Thymus (tissue), 11 donors: ENCODE measurements at regions not wholly inside any gene's neighbourhood (a gene's known extent, or its start where the extent isn't known, plus 50 kb on each side); places are given as distances from the start of the nearest gene placed in this dataset.

ENCODE experiments used
- DNase-seq, 9 donors: peaks; one replicate each; pipeline ENCODE4 v3.0.0-alpha.2; 2013; ENCODE audit warnings: low spot score in 9 of 9, low read depth in 6 of 9, missing footprints in 1 of 9
- H3K27ac ChIP-seq, 2 donors: one replicate each; pipeline ENCODE4 v1.5.1; 2013; ENCODE audit warnings: control low read depth in 1 of 2, low read depth in 1 of 2, low read length in 1 of 2, mild to moderate bottlenecking in 1 of 2, moderate library complexity in 1 of 2
- H3K27me3 ChIP-seq, 2 donors: one replicate each; pipeline ENCODE4 v1.5.1; 2013; ENCODE audit warnings: low read length in 1 of 2; ENCODE audit not compliant: control insufficient read depth in 2 of 2, insufficient read depth in 1 of 2
- H3K36me3 ChIP-seq, 2 donors: one replicate each; pipeline ENCODE4 v1.5.1; 2013; ENCODE audit warnings: low read length in 1 of 2, mild to moderate bottlenecking in 1 of 2, moderate library complexity in 1 of 2; ENCODE audit not compliant: control insufficient read depth in 2 of 2, insufficient read depth in 2 of 2
- H3K4me1 ChIP-seq, 2 donors: one replicate each; pipeline ENCODE4 v1.5.1; 2013; ENCODE audit warnings: low read length in 2 of 2; ENCODE audit not compliant: control insufficient read depth in 2 of 2, insufficient read depth in 2 of 2
- H3K4me3 ChIP-seq, 2 donors: one replicate each; pipeline ENCODE4 v1.5.1; 2013; ENCODE audit warnings: low read length in 2 of 2, control low read depth in 1 of 2, mild to moderate bottlenecking in 1 of 2
- H3K9me3 ChIP-seq, 2 donors: one replicate each; pipeline ENCODE4 v1.5.1; 2013; ENCODE audit warnings: low read length in 1 of 2, mild to moderate bottlenecking in 1 of 2; ENCODE audit not compliant: control insufficient read depth in 2 of 2, insufficient read depth in 1 of 2
- WGBS: extraction: QIAGEN DNeasy Blood & Tissue Kit; methylation state at CpG from one replicate; pipeline ENCODE4 v1.1.7; 2013; 5-methylcytosine and 5-hydroxymethylcytosine counted together
- donor health status: healthy.

GRCh38 chr15:96589864-96590263 is 259.4 kb downstream of the NR2F2 start:
- no peak overlapping the region for H3K4me3 ChIP-seq
- H3K36me3 ChIP-seq: no peaks in the 10 kb centered on the region
- no peaks in the 10 kb centered on the region for H3K4me1 ChIP-seq
- H3K9me3 ChIP-seq: no peaks in the 10 kb centered on the region
- no peaks in the 10 kb centered on the region for H3K27me3 ChIP-seq
- 48% methylated on average over 3 of the region's 3 CpGs for whole genome bisulfite sequencing
- no peak for DNase-seq
- no peak overlapping the region for H3K27ac ChIP-seq

DNA sequence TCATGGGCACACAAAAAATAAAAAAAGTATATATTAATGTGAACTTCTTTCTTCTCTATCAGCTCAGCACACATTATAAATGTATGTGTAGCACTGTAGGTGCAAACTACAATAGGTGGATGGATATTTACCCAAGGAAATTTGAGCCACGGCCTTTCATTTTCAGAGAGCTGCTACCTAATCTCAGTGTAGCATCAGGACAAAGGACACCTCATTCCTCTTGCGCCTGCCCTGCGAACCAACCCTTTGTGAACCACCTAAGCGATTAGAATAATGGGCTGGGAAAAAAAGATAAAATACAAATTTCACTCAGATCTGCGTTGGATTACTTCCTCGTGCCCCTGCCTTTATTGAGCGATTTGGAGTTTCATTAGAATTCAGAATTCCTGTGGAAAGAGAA is 263.2 kb downstream of the NR2F2 start:
- no peak for DNase-seq

DNA sequence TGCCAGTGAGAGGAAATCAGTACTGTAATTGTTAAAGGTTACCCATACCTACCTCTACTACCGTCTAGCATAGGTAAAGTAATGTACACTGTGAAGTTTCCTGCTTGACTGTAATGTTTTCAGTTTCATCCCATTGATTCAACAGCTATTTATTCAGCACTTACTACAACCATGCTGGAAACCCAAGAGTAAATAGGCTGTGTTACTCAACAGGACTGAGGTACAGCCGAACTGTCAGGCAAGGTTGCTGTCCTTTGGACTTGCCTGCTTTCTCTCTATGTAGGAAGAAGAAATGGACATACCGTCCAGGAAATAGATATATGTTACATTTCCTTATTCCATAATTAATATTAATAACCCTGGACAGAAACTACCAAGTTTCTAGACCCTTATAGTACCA is 265.5 kb downstream of the NR2F2 start:
- Histone ChIP-seq H3K27ac (no peak overlapping the region), H3K36me3 (no peaks in the 10 kb centered on the region), H3K9me3 (no peaks in the 10 kb centered on the region), H3K27me3 (no peaks in the 10 kb centered on the region), H3K4me3 (no peak overlapping the region), H3K4me1 (no peaks in the 10 kb centered on the region)
- DNase-seq: no peak
- WGBS: 86% methylated on average over 3 of the region's 3 CpGs

More for the DNA sequence above, 263.2 kb downstream of the NR2F2 start:
- 55% methylated on average over 7 of the region's 7 CpGs for WGBS
- Histone ChIP-seq H3K4me3 (no peak overlapping the region), H3K27ac (no peak overlapping the region), H3K9me3 (no peaks in the 10 kb centered on the region), H3K4me1 (no peaks in the 10 kb centered on the region), H3K36me3 (no peaks in the 10 kb centered on the region), H3K27me3 (no peaks in the 10 kb centered on the region)

DNA sequence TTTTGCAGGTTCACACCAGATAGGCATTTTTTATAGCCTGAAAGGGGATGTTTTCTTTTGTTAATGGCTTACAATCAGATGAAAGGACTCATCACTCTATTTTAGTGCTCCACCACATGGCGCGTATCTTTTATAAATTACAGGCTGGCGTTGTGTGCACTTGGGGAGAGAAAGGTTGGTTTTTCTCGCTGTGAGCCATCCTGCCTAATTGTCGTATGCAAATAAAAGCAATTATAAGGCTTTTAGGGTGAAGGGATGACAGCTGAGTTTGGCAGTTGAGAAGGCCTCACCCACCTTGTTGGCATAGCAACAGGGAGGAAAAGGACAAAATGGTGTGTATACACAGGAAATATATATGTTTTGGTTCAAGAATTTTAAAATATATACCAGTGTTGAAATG is 268.0 kb downstream of the NR2F2 start:
- Histone ChIP-seq H3K27me3 (no peaks in the 10 kb centered on the region), H3K9me3 (no peaks in the 10 kb centered on the region), H3K36me3 (no peaks in the 10 kb centered on the region), H3K4me1 (no peaks in the 10 kb centered on the region), H3K4me3 (no peak overlapping the region), H3K27ac (no peak overlapping the region)
- no peak for DNase-seq
- 73% methylated on average over 5 of the region's 5 CpGs for WGBS

GRCh38 chr15:96599268-96599667 is 268.8 kb downstream of the NR2F2 start:
- Histone ChIP-seq H3K27ac (no peak overlapping the region), H3K9me3 (no peaks in the 10 kb centered on the region), H3K36me3 (no peaks in the 10 kb centered on the region), H3K4me1 (no peaks in the 10 kb centered on the region), H3K4me3 (no peak overlapping the region), H3K27me3 (no peaks in the 10 kb centered on the region)
- 96% methylated on average over 3 of the region's 3 CpGs for WGBS
- no peak for DNase-seq

DNA sequence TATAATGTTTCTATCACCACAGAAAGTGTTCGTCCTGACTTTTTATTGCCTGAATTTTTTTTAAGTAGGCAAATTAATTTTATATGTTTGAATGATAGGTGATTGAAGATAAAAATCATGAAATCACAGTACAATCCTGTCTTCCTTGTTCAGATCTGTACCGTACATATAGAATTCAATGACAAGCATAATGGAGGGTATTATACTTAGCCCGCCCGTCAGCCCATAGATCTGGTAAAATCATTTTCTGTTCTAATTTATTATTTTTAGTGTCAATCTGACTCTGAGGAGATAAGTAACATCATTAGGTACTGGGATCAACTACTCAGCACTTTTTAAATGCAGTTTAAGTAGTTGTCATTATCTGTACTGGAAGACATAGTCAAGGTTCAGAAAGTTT is 269.9 kb downstream of the NR2F2 start:
- H3K27me3 ChIP-seq: no peaks in the 10 kb centered on the region
- H3K36me3 ChIP-seq: no peaks in the 10 kb centered on the region
- WGBS: 96% methylated on average over 4 of the region's 4 CpGs
- DNase-seq: no peak
- no peak overlapping the region for H3K27ac ChIP-seq
- no peak overlapping the region for H3K4me3 ChIP-seq
- H3K9me3 ChIP-seq: no peaks in the 10 kb centered on the region
- H3K4me1 ChIP-seq: no peaks in the 10 kb centered on the region

DNA sequence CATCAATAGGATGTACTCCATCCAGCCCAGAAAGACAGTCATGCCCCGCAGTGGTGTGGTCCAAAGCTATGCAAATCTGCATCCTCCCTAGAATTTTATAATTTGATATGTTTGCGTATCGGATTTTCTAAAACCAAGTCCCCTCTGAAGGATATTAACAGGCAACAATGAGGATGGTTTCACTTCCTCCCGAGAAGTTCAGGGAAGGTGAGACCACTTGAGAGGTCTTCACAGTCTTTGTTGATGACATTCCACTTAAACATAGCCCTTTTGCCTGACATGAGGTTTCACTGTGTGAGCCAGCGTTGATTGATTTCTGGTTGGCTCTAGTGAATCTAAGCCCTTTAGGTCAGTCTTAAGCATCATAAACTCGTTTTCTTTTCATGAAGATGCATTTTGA is 276.1 kb downstream of the NR2F2 start:
- WGBS: 86% methylated on average over 6 of the region's 6 CpGs
- Histone ChIP-seq H3K4me1 (no peaks in the 10 kb centered on the region), H3K36me3 (no peaks in the 10 kb centered on the region), H3K9me3 (no peaks in the 10 kb centered on the region), H3K4me3 (no peak overlapping the region), H3K27me3 (no peaks in the 10 kb centered on the region), H3K27ac (no peak overlapping the region)
- DNase-seq: no peak

DNA sequence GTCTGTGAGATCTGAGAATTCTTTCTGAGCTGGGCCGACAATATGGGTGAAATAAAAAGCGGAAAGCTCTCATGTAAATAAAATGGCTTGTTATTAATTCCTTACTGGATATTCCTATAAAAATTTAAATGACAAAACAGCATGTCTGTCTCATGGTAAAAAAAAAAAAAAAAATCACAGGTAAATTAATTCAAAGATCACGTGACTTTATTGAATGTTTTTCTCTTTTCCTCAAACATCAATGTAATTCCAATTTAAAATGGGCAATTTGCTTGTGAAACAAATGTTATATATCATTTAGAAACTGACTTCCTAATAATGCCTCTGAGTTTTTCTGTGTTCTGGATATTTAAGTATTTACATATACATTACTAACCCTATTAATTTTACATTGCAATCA is 280.3 kb downstream of the NR2F2 start:
- H3K36me3 ChIP-seq: no peaks in the 10 kb centered on the region
- DNase-seq: no peak
- H3K27ac ChIP-seq: no peak overlapping the region
- WGBS: 92% methylated on average over 3 of the region's 3 CpGs
- no peaks in the 10 kb centered on the region for H3K4me1 ChIP-seq
- H3K4me3 ChIP-seq: no peak overlapping the region
- no peaks in the 10 kb centered on the region for H3K9me3 ChIP-seq
- H3K27me3 ChIP-seq: no peaks in the 10 kb centered on the region

- no peak overlapping the region for H3K27ac ChIP-seq
- no peaks in the 10 kb centered on the region for H3K27me3 ChIP-seq
- WGBS: 87% methylated on average over 1 of the region's 1 CpG
These were observed 282.4 kb downstream of the NR2F2 start for GRCh38 chr15:96612917-96613316.

DNA sequence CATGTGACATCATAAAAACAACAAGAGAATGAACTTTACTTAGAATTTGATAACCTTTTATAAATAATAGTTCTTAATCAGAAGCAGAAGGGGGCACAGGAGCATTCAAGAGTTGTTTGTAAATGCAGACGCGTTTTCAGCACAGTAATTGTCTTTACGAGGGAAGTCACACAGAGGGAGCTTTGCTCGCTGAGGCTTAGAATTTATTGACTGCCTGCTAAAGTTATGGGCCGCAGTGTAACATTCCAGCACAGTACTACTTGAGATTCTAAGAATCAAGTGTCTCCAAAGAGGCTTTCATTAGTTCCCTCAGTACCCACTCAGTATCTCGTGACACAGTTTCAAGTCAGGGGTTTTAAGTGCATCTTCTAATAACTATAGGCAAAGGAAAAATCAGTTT is 288.7 kb downstream of the NR2F2 start:
- H3K27ac ChIP-seq: no peak overlapping the region
- 35% methylated on average over 6 of the region's 6 CpGs for WGBS
- H3K9me3 ChIP-seq: no peaks in the 10 kb centered on the region
- H3K27me3 ChIP-seq: no peaks in the 10 kb centered on the region
- H3K4me3 ChIP-seq: no peak overlapping the region
- DNase-seq: no peak
- no peaks in the 10 kb centered on the region for H3K36me3 ChIP-seq
- no peaks in the 10 kb centered on the region for H3K4me1 ChIP-seq

More at GRCh38 chr15:96612917-96613316, 282.4 kb downstream of the NR2F2 start:
- no peak for DNase-seq
- Histone ChIP-seq H3K36me3 (no peaks in the 10 kb centered on the region), H3K4me3 (no peak overlapping the region), H3K9me3 (no peaks in the 10 kb centered on the region), H3K4me1 (no peaks in the 10 kb centered on the region)
